ENCODE measurements at regions not wholly inside any gene's neighbourhood (a gene's known extent, or its start where the extent isn't known, plus 50 kb on each side); places are given as distances from the start of the nearest gene placed in this dataset.

GRCh38 chr7:52431082-52431815 lies 604.2 kb upstream of the POM121L12 start:
- Histone ChIP-seq H3K36me3 (ENCODE audit: control insufficient read depth in 1 of 2, insufficient read depth in 2 of 2, low read length in 2 of 2) (no peaks in the 10 kb centered on the region), H3K27ac (ENCODE audit: low read length) (no peak overlapping the region), H3K9me3 (ENCODE audit: control insufficient read depth in 1 of 2, low read length in 2 of 2) (no peaks in the 10 kb centered on the region), H3K4me1 (ENCODE audit: control insufficient read depth in 1 of 2, insufficient read depth in 2 of 2, low read length in 2 of 2) (no peaks in the 10 kb centered on the region), H3K4me3 (ENCODE audit: low read depth in 1 of 2, low read length in 2 of 2) (no peak overlapping the region), H3K27me3 (ENCODE audit: low read depth, low read length) (no peaks in the 10 kb centered on the region)

GRCh38 chr7:52423251-52423650 lies 612.2 kb upstream of the POM121L12 start:
- Histone ChIP-seq H3K36me3 (ENCODE audit: control insufficient read depth in 1 of 2, insufficient read depth in 2 of 2, low read length in 2 of 2) (no peaks in the 10 kb centered on the region), H3K27ac (ENCODE audit: low read length) (no peak overlapping the region), H3K9me3 (ENCODE audit: control insufficient read depth in 1 of 2, low read length in 2 of 2) (no peaks in the 10 kb centered on the region), H3K27me3 (ENCODE audit: low read depth, low read length) (no peaks in the 10 kb centered on the region), H3K4me3 (ENCODE audit: low read depth in 1 of 2, low read length in 2 of 2) (no peak overlapping the region), H3K4me1 (ENCODE audit: control insufficient read depth in 1 of 2, insufficient read depth in 2 of 2, low read length in 2 of 2) (no peaks in the 10 kb centered on the region)

DNA sequence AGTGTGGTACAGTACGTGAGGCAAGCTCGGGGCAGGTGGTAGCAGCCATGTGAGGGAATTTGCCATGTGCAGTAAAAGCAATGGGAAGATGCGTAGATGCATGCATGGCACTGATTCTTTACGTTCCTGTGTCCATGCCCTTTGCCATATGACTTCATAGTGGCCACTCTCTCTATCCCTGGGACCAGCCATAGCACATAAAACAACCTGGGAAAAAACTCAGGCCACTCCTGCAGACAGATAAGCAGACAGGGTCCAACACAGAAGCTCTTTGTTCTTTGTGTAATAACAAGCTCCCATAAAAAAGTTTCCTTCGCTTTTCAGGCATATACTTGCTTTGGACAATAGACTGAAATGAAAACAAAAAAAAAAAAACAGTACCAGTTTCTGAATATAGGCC lies 622.4 kb upstream of the POM121L12 start:
- H3K36me3 ChIP-seq (ENCODE audit: control insufficient read depth in 1 of 2, insufficient read depth in 2 of 2, low read length in 2 of 2): no peaks in the 10 kb centered on the region
- H3K4me3 ChIP-seq (ENCODE audit: low read depth in 1 of 2, low read length in 2 of 2): no peak overlapping the region
- no peaks in the 10 kb centered on the region for H3K4me1 ChIP-seq (ENCODE audit: control insufficient read depth in 1 of 2, insufficient read depth in 2 of 2, low read length in 2 of 2)
- no peak overlapping the region for H3K27ac ChIP-seq (ENCODE audit: low read length)
- H3K27me3 ChIP-seq (ENCODE audit: low read depth, low read length): no peaks in the 10 kb centered on the region
- H3K9me3 ChIP-seq (ENCODE audit: control insufficient read depth in 1 of 2, low read length in 2 of 2): no peaks in the 10 kb centered on the region

- H3K27me3 ChIP-seq (ENCODE audit: low read depth, low read length): no peaks in the 10 kb centered on the region
- no peak overlapping the region for H3K4me3 ChIP-seq (ENCODE audit: low read depth in 1 of 2, low read length in 2 of 2)
- no peak overlapping the region for H3K27ac ChIP-seq (ENCODE audit: low read length)
- H3K36me3 ChIP-seq (ENCODE audit: control insufficient read depth in 1 of 2, insufficient read depth in 2 of 2, low read length in 2 of 2): no peaks in the 10 kb centered on the region
- no peaks in the 10 kb centered on the region for H3K9me3 ChIP-seq (ENCODE audit: control insufficient read depth in 1 of 2, low read length in 2 of 2)
- no peaks in the 10 kb centered on the region for H3K4me1 ChIP-seq (ENCODE audit: control insufficient read depth in 1 of 2, insufficient read depth in 2 of 2, low read length in 2 of 2)
Observed at GRCh38 chr7:52410032-52410431, 625.4 kb upstream of the POM121L12 start.

- Histone ChIP-seq H3K27ac (ENCODE audit: low read length) (no peak overlapping the region), H3K4me1 (ENCODE audit: control insufficient read depth in 1 of 2, insufficient read depth in 2 of 2, low read length in 2 of 2) (no peaks in the 10 kb centered on the region), H3K27me3 (ENCODE audit: low read depth, low read length) (no peaks in the 10 kb centered on the region), H3K4me3 (ENCODE audit: low read depth in 1 of 2, low read length in 2 of 2) (no peak overlapping the region), H3K36me3 (ENCODE audit: control insufficient read depth in 1 of 2, insufficient read depth in 2 of 2, low read length in 2 of 2) (no peaks in the 10 kb centered on the region), H3K9me3 (ENCODE audit: control insufficient read depth in 1 of 2, low read length in 2 of 2) (no peaks in the 10 kb centered on the region)
Observed at GRCh38 chr7:52406808-52407207, 628.6 kb upstream of the POM121L12 start.

GRCh38 chr7:52382731-52383130 lies 652.7 kb upstream of the POM121L12 start:
- Histone ChIP-seq H3K27me3 (ENCODE audit: low read depth, low read length) (no peaks in the 10 kb centered on the region), H3K4me3 (ENCODE audit: low read depth in 1 of 2, low read length in 2 of 2) (no peak overlapping the region), H3K27ac (ENCODE audit: low read length) (no peak overlapping the region), H3K4me1 (ENCODE audit: control insufficient read depth in 1 of 2, insufficient read depth in 2 of 2, low read length in 2 of 2) (no peaks in the 10 kb centered on the region), H3K9me3 (ENCODE audit: control insufficient read depth in 1 of 2, low read length in 2 of 2) (peaks cover 0 to 4% of the 10 kb centered on the region in 2 donors), H3K36me3 (ENCODE audit: control insufficient read depth in 1 of 2, insufficient read depth in 2 of 2, low read length in 2 of 2) (no peaks in the 10 kb centered on the region)

DNA sequence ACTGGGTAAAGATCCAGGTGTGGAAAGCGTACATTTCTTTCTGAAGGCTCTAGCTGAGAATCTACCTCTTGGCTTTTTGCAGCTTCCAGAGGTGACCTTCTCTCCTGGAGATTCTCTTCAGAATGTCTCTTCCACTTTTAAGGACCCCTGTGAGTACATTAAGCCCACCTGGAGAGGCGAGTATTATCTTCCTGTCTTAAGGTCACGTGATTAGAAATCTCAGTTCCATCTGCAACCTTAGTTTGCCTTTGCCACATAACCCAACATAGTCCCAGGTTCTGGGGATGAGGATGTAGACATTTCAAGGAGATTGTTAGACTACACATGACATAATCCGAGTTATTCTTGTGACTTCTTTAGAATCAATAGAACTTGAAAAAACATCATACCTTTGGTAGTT lies 665.5 kb upstream of the POM121L12 start:
- Histone ChIP-seq H3K9me3 (ENCODE audit: control insufficient read depth in 1 of 2, low read length in 2 of 2) (no peaks in the 10 kb centered on the region), H3K4me3 (ENCODE audit: low read depth in 1 of 2, low read length in 2 of 2) (no peak overlapping the region), H3K4me1 (ENCODE audit: control insufficient read depth in 1 of 2, insufficient read depth in 2 of 2, low read length in 2 of 2) (no peaks in the 10 kb centered on the region), H3K27ac (ENCODE audit: low read length) (no peak overlapping the region), H3K36me3 (ENCODE audit: control insufficient read depth in 1 of 2, insufficient read depth in 2 of 2, low read length in 2 of 2) (no peaks in the 10 kb centered on the region), H3K27me3 (ENCODE audit: low read depth, low read length) (no peaks in the 10 kb centered on the region)

DNA sequence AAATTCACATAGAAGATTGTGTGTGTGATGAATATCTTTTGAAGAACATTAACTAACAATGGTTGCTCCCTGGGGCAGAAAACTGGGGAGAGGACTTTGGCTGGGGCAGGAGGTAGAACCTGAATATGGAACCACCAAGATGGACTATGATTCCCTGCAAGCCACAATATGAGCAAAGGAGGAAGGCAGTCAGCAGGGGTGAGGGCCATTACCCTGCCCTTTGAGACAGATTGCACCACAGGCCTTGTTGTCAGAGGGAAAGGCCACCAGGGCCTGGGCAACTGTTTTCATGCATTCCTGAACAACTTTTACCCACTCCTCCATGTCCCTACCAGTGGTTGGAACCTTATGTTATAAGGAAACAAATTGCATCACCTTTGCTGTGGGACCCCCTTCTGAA lies 670.1 kb upstream of the POM121L12 start:
- no peaks in the 10 kb centered on the region for H3K36me3 ChIP-seq (ENCODE audit: control insufficient read depth in 1 of 2, insufficient read depth in 2 of 2, low read length in 2 of 2)

DNA sequence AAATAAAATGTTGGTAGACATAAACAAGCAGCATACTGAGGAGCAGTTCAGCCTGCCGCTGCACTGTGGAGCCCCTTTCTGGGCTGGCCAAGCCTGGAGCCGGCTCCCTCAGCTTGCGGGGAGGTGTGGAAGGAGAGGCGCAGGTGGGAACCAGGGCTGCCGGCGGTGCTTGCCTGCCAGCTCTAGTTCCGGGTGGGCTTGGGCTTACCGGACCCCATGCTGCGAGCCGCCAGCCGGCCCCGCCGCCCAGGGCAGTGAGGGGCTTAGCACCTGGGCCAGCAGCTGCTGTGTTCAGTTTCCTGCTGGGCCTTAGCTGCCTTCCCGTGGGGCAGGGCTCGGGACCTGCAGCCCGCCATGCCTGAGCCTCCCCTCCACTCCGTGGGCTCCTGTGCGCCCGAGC lies 672.9 kb upstream of the POM121L12 start:
- no peaks in the 10 kb centered on the region for H3K9me3 ChIP-seq (ENCODE audit: control insufficient read depth in 1 of 2, low read length in 2 of 2)
- H3K4me1 ChIP-seq (ENCODE audit: control insufficient read depth in 1 of 2, insufficient read depth in 2 of 2, low read length in 2 of 2): no peaks in the 10 kb centered on the region
- H3K27ac ChIP-seq (ENCODE audit: low read length): no peak overlapping the region
- no peaks in the 10 kb centered on the region for H3K36me3 ChIP-seq (ENCODE audit: control insufficient read depth in 1 of 2, insufficient read depth in 2 of 2, low read length in 2 of 2)
- no peak overlapping the region for H3K4me3 ChIP-seq (ENCODE audit: low read depth in 1 of 2, low read length in 2 of 2)
- H3K27me3 ChIP-seq (ENCODE audit: low read depth, low read length): no peaks in the 10 kb centered on the region

More for the DNA sequence above, 670.1 kb upstream of the POM121L12 start:
- Histone ChIP-seq H3K27me3 (ENCODE audit: low read depth, low read length) (no peaks in the 10 kb centered on the region), H3K4me3 (ENCODE audit: low read depth in 1 of 2, low read length in 2 of 2) (no peak overlapping the region), H3K4me1 (ENCODE audit: control insufficient read depth in 1 of 2, insufficient read depth in 2 of 2, low read length in 2 of 2) (no peaks in the 10 kb centered on the region), H3K27ac (ENCODE audit: low read length) (no peak overlapping the region), H3K9me3 (ENCODE audit: control insufficient read depth in 1 of 2, low read length in 2 of 2) (no peaks in the 10 kb centered on the region)

GRCh38 chr7:52360541-52360940 lies 674.9 kb upstream of the POM121L12 start:
- Histone ChIP-seq H3K4me3 (ENCODE audit: low read depth in 1 of 2, low read length in 2 of 2) (no peak overlapping the region), H3K27me3 (ENCODE audit: low read depth, low read length) (no peaks in the 10 kb centered on the region), H3K9me3 (ENCODE audit: control insufficient read depth in 1 of 2, low read length in 2 of 2) (no peaks in the 10 kb centered on the region), H3K36me3 (ENCODE audit: control insufficient read depth in 1 of 2, insufficient read depth in 2 of 2, low read length in 2 of 2) (no peaks in the 10 kb centered on the region), H3K27ac (ENCODE audit: low read length) (no peak overlapping the region), H3K4me1 (ENCODE audit: control insufficient read depth in 1 of 2, insufficient read depth in 2 of 2, low read length in 2 of 2) (no peaks in the 10 kb centered on the region)

DNA sequence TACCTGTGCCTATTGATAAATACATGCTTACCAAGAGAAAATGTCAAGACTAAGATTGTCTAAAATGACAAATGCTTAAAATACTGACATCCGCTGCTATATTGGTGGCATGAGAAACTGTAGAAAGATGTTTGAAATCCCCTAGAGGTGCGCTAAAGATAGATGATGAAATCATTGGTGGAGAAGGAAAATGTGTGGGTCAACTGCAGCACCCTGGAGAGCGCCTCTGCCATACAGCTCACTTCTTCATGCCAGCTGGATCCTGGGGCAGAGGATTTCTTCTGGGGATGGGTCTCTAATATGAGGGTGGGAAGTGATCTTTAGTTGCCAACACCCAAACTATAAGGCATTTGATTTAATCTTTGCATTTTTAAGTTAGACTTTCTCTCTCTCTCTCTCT lies 680.4 kb upstream of the POM121L12 start:
- Histone ChIP-seq H3K27me3 (ENCODE audit: low read depth, low read length) (no peaks in the 10 kb centered on the region), H3K4me3 (ENCODE audit: low read depth in 1 of 2, low read length in 2 of 2) (no peak overlapping the region), H3K4me1 (ENCODE audit: control insufficient read depth in 1 of 2, insufficient read depth in 2 of 2, low read length in 2 of 2) (no peaks in the 10 kb centered on the region), H3K9me3 (ENCODE audit: control insufficient read depth in 1 of 2, low read length in 2 of 2) (no peaks in the 10 kb centered on the region), H3K27ac (ENCODE audit: low read length) (no peak overlapping the region), H3K36me3 (ENCODE audit: control insufficient read depth in 1 of 2, insufficient read depth in 2 of 2, low read length in 2 of 2) (no peaks in the 10 kb centered on the region)

Data from muscle layer of duodenum (tissue), 2 donors.